Inflammatory macrophage treated with lipopolysaccharide for 1 hour (primary cell): ENCODE measurements at regions not wholly inside any gene's neighbourhood (a gene's known extent, or its start where the extent isn't known, plus 50 kb on each side); places are given as distances from the start of the nearest gene placed in this dataset.

Source experiments
- DNase-seq, 2 donors: peaks; one replicate each; pipeline ENCODE4 v3.0.0-alpha.2; 2020 to 2022

- DNase-seq = peak; percentile 49 to 72
Observed at GRCh38 chrX:109843963-109844751, 111.1 kb upstream of the ACSL4 start.

GRCh38 chrX:109844986-109845385 lies 111.9 kb upstream of the ACSL4 start:
- peak; percentile 33 to 79 for DNase-seq

GRCh38 chrX:109845996-109846395 lies 112.9 kb upstream of the ACSL4 start:
- DNase-seq = no peak

DNA sequence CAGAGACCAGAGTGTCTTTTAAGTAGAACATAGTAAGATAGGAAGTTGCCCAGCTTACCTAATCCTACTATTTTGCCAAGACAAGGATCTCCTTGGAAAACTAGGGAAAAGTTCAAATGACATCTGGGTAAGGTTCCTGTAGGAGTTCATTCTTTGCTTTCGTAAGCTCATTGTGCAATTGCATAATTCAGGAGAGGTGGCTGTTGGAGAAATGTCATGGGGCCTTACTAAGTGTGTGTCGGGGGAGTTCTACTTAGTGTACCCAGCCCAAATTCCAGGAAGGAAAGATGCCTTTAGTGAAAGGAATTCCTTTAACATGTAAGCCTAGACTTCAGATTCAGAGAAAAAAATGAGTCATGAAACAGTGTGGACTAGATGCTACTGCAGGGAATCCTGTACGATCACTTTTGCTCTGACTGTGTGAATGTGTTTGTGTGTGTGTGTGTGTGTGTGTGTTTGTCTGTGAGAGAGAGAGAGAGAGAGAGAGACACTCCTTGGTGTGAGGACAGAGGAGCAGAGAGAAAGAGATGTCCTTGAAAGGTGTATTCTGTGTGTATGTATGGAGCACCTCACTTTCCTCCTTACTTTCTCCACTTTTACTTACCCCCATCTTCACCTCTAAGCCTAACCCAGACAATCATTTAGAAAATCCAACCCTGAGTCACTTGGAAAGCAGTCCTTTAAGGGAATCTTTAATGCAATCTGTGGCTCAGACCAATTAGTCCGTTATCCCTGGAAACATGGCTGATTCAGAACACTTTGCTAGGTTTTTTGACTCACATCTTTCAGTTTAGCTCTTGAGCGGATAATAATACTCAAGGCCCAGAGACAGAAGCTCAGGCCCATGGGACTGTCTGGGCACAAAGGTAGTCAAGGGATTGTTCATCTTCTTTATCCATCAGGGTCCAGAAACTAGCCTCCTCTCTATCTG lies 114.5 kb upstream of the ACSL4 start:
- DNase-seq = peak; percentile 38 to 76

- no peak for DNase-seq
Observed at GRCh38 chrX:109848461-109849050, 115.5 kb upstream of the ACSL4 start.

DNA sequence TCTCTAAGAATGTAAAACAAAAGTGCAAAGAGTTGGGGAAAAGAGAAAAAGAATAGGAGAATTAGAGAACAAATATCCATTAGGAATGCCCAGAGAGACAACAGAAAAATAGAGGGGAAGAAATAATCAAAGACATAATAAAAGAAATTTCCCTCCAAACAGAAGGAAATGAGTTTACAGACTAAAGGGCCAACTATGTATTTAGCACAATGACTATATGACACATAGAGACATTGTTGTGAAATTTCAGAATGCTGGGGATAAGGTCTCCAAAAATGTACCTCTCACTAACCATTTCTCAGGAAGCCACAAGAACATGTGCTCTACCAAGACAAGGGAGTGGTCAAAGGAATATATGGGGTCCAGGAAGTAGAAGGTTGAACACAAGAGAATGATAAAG lies 121.0 kb upstream of the ACSL4 start:
- no peak for DNase-seq

GRCh38 chrX:109855501-109855900 lies 122.4 kb upstream of the ACSL4 start:
- peak; percentile 36 to 53 for DNase-seq

GRCh38 chrX:109856974-109857373 lies 123.9 kb upstream of the ACSL4 start:
- peak; percentile 16 to 69 for DNase-seq

DNA sequence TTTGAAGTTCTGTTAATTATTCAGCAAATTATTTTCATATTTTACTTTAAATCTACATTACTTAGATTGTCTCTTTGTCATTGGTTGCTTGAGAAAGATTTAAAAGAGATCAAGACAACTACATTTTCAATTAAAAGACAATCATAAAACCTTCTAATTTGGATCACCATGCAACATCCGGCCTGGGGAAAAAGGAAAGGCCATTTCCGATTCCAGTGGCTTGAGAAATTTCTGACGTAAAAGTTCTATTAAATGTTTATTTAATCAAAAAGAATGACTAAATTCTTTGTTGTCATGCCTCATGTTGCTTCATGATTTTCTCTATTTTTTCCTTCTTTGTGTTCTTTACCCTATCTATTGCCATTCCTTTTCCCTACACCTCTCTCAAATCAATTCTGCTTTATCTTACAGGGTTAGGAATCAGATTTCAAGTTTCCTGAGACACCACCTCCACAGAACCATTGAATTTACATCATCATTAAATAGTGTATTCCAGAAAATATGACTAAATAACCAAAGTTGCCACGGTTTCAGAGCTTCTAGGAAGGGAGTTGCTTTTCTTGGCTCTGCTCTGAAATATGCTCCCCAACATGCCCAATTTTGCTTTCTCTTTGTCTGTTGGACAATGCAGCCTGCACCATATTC lies 124.6 kb upstream of the ACSL4 start:
- DNase-seq = no peak

DNA sequence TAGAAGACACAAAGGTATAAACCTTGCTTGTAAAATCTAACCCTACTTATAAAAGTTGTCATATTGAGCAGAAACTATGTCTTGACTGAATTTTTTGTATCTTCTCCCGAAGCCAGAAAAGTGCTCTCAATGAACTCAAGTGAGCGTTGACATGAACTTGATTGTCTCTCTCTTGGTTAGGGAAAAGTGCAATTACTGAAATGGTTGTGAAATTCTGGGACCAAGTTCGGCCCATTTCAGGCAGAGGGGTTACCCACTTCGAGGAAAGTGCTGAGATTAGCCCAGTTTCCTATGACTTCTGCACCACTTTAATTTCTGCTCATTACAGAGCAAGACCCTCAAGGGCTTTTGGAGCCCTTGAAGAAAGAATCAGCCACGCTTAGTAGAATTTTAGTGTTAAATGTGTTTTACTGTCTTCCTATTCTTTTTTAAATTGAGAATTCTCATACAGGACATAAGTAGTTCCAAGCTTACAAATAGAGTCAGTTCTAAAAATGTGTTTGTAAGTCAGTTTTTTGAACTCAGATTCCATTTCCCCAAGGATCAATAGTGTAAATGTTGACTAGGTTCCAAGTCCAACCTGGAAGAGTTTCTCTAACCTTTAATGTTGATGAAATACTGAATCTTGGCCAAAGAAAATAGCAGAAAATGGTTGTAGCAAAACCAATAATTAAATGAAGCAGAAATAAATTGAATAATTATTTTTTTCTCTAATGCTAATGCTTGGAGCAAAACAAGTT lies 125.7 kb upstream of the ACSL4 start:
- DNase-seq = no peak

GRCh38 chrX:109859651-109860050 lies 126.6 kb upstream of the ACSL4 start:
- no peak for DNase-seq

- no peak for DNase-seq
Observed at GRCh38 chrX:109862433-109862832, 129.4 kb upstream of the ACSL4 start.

DNA sequence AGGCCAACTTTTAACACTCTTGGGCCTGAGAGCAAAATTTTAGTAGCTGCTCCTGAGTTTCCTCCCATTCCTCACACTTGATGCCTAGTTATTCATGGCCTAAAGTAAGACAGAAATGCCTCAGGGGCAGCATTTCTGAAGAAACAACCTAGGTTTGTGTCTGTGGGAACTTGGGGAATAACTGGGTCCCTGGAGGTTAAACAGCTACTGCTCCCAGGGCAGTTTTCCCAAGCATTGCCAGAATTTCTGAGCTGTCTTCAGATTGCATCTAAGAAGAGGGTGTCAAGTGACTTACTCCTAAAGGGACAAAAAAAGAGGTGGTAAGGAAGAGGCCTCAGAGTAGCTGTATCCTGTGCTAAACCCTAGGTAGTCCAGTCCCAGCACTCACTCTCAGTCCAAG lies 130.8 kb upstream of the ACSL4 start:
- DNase-seq = no peak

DNA sequence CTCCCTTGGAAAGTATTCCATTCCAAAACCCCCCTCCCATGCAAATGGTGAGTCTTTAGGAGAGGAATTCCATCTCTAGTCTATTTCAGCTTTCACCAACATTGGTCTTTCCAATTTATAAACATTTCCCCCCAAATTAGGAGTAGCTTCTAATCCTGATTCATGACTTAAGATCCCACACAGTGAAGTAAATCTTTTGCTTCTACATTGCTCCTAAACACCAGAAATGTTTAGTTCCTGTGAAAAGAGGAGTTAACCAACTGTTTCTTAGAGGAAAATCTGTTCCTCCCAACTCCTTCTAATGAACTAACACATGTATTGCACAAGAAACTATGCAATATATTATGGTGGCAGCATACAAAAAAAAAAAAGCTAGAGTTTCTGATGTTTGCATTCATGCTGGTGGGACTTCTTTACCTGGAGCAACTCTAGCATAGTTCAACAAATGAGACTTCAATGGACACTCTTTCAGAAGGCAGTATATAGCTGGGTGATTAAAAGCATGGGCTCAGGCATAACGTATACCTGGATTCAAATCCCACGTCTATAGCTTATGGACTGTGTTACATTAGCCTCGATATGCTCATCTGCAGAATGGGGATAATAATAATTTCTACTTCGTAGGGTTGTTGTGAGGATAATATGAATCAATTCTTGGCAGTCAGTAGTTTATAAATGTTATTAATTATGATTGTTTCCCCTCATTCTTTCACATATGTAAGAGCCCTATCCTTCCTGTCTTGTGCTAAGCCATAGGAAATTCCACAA lies 131.6 kb upstream of the TMEM164 start:
- peak; percentile 43 to 67 for DNase-seq

GRCh38 chrX:109872021-109872732 lies 130.7 kb upstream of the TMEM164 start:
- DNase-seq = peak; percentile 59 to 85

- DNase-seq = peak; percentile 43 to 47
Observed at GRCh38 chrX:109873574-109873973, 129.3 kb upstream of the TMEM164 start.

DNA sequence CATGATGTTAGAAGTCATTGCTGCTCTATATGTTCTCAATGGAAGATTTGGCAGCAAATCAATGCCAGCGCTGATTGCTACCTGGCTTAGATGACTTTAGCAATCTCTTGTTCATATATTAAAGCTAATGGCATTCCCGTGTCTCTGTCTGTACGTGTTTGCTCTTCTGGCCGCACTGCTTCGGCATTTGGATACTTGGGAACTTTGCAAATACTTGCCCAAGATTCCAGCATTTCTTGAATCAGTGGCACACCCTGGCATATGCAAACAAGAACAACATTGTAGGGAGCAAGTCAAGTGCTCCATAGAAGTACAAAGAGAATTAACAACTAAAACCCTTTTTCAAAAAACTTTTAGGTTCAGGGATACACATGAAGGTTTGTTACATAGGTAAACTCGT lies 128.9 kb upstream of the TMEM164 start:
- DNase-seq = no peak

DNA sequence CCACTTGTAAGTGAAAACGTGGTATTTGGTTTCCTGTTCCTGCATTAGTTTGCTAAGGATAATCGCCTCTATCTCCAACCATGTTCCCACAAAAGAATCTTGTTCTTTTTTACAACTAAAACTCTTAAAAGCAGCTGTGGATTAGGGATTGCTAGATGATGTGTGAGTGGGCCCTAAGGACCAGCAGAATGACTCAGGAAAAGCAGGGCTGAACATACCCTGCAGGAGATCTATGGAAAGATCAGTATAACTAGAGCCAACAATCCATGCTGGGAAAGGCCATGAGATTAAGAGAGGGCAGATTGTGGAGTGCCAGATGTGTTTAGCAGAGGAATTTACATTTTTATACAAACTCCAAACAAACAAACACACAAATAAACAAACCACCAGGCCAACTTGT lies 128.4 kb upstream of the TMEM164 start:
- DNase-seq = no peak

DNA sequence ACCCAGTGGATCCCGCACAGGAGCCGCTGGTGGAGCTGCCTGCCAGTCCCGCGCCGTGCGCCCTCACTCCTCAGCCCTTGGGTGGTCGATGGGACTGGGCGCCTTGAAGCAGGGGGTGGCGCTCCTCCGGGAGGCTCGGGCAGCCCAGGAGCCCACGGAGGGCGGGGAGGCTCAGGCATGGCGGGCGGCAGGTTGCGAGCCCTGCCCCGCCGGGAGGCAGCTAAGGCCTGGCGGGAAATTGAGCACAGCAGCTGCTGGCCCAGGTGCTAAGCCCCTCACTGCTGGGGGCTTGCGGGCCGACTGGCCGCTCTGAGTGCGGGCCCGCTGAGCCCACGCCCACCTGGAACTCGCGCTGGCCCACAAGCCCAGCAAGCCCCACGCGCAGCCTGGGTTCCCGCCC lies 127.1 kb upstream of the TMEM164 start:
- no peak for DNase-seq

- peak in 1 of 2 donors; percentile 37 for DNase-seq
Observed at GRCh38 chrX:109878236-109878635, 124.7 kb upstream of the TMEM164 start.

DNA sequence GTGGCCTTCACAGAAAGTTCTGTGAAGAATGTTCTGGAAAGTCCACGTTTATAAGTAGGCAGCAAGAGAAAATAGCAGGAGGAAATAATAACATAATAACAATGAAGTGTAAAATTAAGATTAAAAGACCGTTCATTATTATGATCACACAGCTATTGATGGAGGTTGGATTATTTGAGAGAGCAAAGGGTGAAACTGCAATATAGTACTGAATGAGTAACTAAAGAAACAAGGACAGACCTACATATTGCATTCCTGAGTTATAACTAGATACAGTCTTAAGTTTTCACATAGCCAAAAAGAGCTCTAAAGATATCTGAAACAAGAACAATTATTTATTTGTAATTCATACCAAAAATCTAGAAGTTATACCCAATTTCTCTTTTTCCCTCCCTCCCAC lies 122.9 kb upstream of the TMEM164 start:
- DNase-seq = no peak
